ENCODE measurements at regions not wholly inside any gene's neighbourhood (a gene's known extent, or its start where the extent isn't known, plus 50 kb on each side); places are given as distances from the start of the nearest gene placed in this dataset.

- H3K27ac ChIP-seq = no peak overlapping the region
- TF ChIP-seq, protein P1, sequence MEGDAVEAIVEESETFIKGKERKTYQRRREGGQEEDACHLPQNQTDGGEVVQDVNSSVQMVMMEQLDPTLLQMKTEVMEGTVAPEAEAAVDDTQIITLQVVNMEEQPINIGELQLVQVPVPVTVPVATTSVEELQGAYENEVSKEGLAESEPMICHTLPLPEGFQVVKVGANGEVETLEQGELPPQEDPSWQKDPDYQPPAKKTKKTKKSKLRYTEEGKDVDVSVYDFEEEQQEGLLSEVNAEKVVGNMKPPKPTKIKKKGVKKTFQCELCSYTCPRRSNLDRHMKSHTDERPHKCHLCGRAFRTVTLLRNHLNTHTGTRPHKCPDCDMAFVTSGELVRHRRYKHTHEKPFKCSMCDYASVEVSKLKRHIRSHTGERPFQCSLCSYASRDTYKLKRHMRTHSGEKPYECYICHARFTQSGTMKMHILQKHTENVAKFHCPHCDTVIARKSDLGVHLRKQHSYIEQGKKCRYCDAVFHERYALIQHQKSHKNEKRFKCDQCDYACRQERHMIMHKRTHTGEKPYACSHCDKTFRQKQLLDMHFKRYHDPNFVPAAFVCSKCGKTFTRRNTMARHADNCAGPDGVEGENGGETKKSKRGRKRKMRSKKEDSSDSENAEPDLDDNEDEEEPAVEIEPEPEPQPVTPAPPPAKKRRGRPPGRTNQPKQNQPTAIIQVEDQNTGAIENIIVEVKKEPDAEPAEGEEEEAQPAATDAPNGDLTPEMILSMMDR (conservative IDR thresholded peaks at IDR 0.05) = no peak
Observed at GRCh38 chr11:131118247-131118646, 202.0 kb upstream of the SNX19 start.

DNA sequence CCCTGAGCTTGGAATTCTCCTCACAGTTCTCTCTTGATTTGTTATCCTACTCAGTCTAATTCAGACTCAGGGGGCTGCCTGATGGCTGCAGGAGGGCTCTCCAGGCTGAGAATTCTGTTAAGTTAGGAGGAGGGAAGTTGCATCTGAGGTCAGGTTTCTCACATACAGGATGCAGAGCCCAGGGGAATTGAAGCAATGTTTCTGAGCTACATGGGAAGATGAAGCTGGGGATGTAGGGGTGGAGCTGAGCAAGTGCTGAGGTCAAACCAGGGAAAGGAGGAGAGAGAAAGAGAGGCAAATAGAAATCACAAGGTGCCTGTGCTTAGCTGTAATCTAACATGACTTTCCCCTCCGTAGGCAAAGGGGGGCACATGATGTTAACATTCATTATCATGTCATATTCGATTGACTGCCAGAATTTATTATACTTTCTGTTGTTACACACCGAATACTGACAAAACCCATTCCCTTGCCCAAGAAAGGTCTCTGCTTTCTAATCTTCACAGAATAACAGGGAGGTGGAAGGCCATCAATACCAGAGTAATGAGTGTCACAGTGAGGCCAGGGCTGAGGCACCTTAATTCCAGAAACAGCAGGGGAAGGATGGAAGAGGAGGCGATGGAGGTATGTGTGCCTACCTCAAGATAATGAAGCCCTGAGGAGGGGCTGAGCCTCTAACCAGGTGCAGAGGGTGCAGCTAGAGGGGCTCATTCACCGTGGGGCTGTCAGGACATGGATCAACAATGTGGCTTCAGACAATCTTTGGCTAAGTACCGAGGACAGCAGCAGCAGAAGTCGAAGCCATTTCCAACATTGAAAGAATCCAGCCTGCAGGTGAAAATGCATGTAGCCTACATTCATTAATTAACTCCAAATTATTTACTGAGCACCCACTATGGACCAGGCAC lies 205.4 kb upstream of the SNX19 start:
- TF ChIP-seq, protein P1 (conservative IDR thresholded peaks at IDR 0.05) = no peak
- H3K27ac ChIP-seq = no peak overlapping the region

GRCh38 chr11:131122448-131122847 lies 206.2 kb upstream of the SNX19 start:
- TF ChIP-seq, protein P1 (conservative IDR thresholded peaks at IDR 0.05) = no peak
- H3K27ac ChIP-seq = no peak overlapping the region

- H3K27ac ChIP-seq = no peak overlapping the region
- TF ChIP-seq, protein P1 (conservative IDR thresholded peaks at IDR 0.05) = no peak
Observed at GRCh38 chr11:131129474-131129873, 213.2 kb upstream of the SNX19 start.

GRCh38 chr11:131135611-131136010 lies 219.3 kb upstream of the SNX19 start:
- no peak overlapping the region for H3K27ac ChIP-seq
- TF ChIP-seq, protein P1 (conservative IDR thresholded peaks at IDR 0.05) = no peak

- TF ChIP-seq, protein P1 (conservative IDR thresholded peaks at IDR 0.05) = no peak
- H3K27ac ChIP-seq = no peak overlapping the region
Observed at GRCh38 chr11:131136486-131136885, 220.2 kb upstream of the SNX19 start.

GRCh38 chr11:131137046-131137445 lies 220.8 kb upstream of the SNX19 start:
- TF ChIP-seq, protein P1 (conservative IDR thresholded peaks at IDR 0.05) = no peak
- H3K27ac ChIP-seq = no peak overlapping the region

Measured in VCaP (cell line).